GM12864 (cell line): ENCODE measurements at regions not wholly inside any gene's neighbourhood (a gene's known extent, or its start where the extent isn't known, plus 50 kb on each side); places are given as distances from the start of the nearest gene placed in this dataset.
"Not testable (repeated sequence)": the region's sequence is repeated elsewhere in the genome, so short reads cannot be mapped to it uniquely, and the experiment has no call there.

ENCODE experiments used
- DNase-seq: peaks from one replicate; pipeline ENCODE4 v3.0.0-alpha.2; 2011; ENCODE audit warnings: low read depth
- H3K4me3 ChIP-seq: 2 replicates; pipeline ENCODE4 v1.5.1; 2011; ENCODE audit warnings: mild to moderate bottlenecking, low read depth, low read length, control low read depth
- CTCF ChIP-seq: IDR thresholded peaks from 2 replicates; pipeline ENCODE4 v1.5.1; 2011; ENCODE audit warnings: low read depth, mild to moderate bottlenecking, moderate library complexity, low read length, control low read depth, inconsistent platforms; ENCODE audit errors: missing control alignments

GRCh38 chr9:115810166-115810565 lies 343.4 kb upstream of the PAPPA start:
- no peak for TF ChIP-seq CTCF
- DNase-seq: no peak
- H3K4me3 ChIP-seq: no peak overlapping the region

- TF ChIP-seq CTCF: no peak
- no peak for DNase-seq
Measured at GRCh38 chr9:115814081-115814480, 339.5 kb upstream of the PAPPA start.

GRCh38 chr9:115815786-115816185 lies 337.8 kb upstream of the PAPPA start:
- TF ChIP-seq CTCF: no peak
- DNase-seq: no peak
- no peak overlapping the region for H3K4me3 ChIP-seq

More at GRCh38 chr9:115814081-115814480, 339.5 kb upstream of the PAPPA start:
- H3K4me3 ChIP-seq: no peak overlapping the region

- H3K4me3 ChIP-seq, DNase-seq: not testable (repeated sequence)
Measured at GRCh38 chr9:115818651-115819050, 334.9 kb upstream of the PAPPA start.

GRCh38 chr9:115832031-115832430 lies 321.6 kb upstream of the PAPPA start:
- no peak for TF ChIP-seq CTCF
- H3K4me3 ChIP-seq: no peak overlapping the region
- DNase-seq: no peak

GRCh38 chr9:115837618-115838017 lies 316.0 kb upstream of the PAPPA start:
- no peak for TF ChIP-seq CTCF
- H3K4me3 ChIP-seq: no peak overlapping the region
- no peak for DNase-seq

- no peak for TF ChIP-seq CTCF
- H3K4me3 ChIP-seq: no peak overlapping the region
- DNase-seq: no peak
Measured at GRCh38 chr9:115838417-115838816, 315.2 kb upstream of the PAPPA start.

- H3K4me3 ChIP-seq, DNase-seq: not testable (repeated sequence)
Measured at GRCh38 chr9:115844433-115844832, 309.2 kb upstream of the PAPPA start.
